Activated CD8-positive, alpha-beta T cell treated with anti-CD3 and anti-CD28 coated beads for 36 hours (primary cell): ENCODE measurements at regions not wholly inside any gene's neighbourhood (a gene's known extent, or its start where the extent isn't known, plus 50 kb on each side); places are given as distances from the start of the nearest gene placed in this dataset.

Experiments used
- ATAC-seq: fragments of 200-7000 bp; cut with Tn5 transposase; one replicate; pipeline ENCODE4 v1.10.0; 2021; ENCODE audit warnings: mild to moderate bottlenecking, moderate library complexity
- CTCF ChIA-PET: fragments of 350-600 bp; sonication (Branson Sonifier 250); formaldehyde crosslinking; loops from one replicate; lab custom pipeline; 2021; ENCODE audit warnings: antibody characterized with exemption; lab: Charles Lee
- POLR2A ChIA-PET: fragments of 350-600 bp; sonication (Branson Sonifier 250); formaldehyde crosslinking; loops from one replicate; lab custom pipeline; 2021; ENCODE audit warnings: antibody characterized with exemption; lab: Charles Lee
- DNase-seq: peaks from one replicate; pipeline ENCODE4 v3.0.0-alpha.2; 2020
- H3K27ac Mint-ChIP-seq: one replicate; pipeline ENCODE4 v1.8.0; 2021; ENCODE audit warnings: mild to moderate bottlenecking, mixed read lengths
- H3K27me3 Mint-ChIP-seq: one replicate; pipeline ENCODE4 v1.8.0; 2021; ENCODE audit warnings: mixed read lengths
- H3K36me3 Mint-ChIP-seq: one replicate; pipeline ENCODE4 v1.8.0; 2021; ENCODE audit warnings: low read depth, mixed read lengths
- H3K4me1 Mint-ChIP-seq: one replicate; pipeline ENCODE4 v1.8.0; 2021; ENCODE audit warnings: low read depth, mixed read lengths
- H3K4me3 Mint-ChIP-seq: one replicate; pipeline ENCODE4 v1.8.0; 2021; ENCODE audit warnings: mild to moderate bottlenecking, moderate library complexity, mixed read lengths
- H3K9me3 Mint-ChIP-seq: one replicate; pipeline ENCODE4 v1.8.0; 2021; ENCODE audit warnings: mixed read lengths
- intact Hi-C: fragments of 100-400 bp; cut with micrococcal nuclease; formaldehyde crosslinking; loops from one replicate; pipeline ENCODE4 v1.10.0; 2022
- TF ChIP-seq, protein P1 (sequence below): fragments of 200-600 bp; IDR thresholded peaks from one replicate; pipeline ENCODE4 v1.8.0; 2022; ENCODE audit warnings: antibody characterized with exemption, mild to moderate bottlenecking

DNA sequence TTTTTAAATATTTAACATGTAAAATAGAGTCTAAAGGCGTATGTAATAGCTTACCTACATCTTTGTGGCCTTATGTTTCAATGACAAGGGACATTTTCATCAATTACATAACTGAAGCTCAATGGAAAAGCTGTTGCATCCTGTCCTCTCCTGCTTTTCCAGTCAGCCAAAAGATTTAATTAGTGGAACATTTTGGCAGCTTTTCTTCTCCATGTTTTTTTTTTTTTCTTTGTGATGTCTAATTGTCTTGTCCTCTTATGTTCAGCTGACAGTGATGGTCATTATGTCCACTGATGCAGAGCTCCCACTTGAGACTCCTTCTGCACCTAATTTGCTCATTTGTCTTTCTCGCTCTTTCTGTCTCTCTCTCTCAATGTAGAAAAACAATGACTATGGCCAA is 422.2 kb downstream of the GABRG1 start:
- DNase-seq (no peak), ATAC-seq (no peak)
- Mint-ChIP-seq H3K27ac (no peak overlapping the region), H3K36me3 (no peaks in the 10 kb centered on the region), H3K4me1 (no peaks in the 10 kb centered on the region), H3K27me3 (no peaks in the 10 kb centered on the region), H3K9me3 (peaks cover 10% of the 10 kb centered on the region), H3K4me3 (no peak overlapping the region)
- TF ChIP-seq, protein P1, sequence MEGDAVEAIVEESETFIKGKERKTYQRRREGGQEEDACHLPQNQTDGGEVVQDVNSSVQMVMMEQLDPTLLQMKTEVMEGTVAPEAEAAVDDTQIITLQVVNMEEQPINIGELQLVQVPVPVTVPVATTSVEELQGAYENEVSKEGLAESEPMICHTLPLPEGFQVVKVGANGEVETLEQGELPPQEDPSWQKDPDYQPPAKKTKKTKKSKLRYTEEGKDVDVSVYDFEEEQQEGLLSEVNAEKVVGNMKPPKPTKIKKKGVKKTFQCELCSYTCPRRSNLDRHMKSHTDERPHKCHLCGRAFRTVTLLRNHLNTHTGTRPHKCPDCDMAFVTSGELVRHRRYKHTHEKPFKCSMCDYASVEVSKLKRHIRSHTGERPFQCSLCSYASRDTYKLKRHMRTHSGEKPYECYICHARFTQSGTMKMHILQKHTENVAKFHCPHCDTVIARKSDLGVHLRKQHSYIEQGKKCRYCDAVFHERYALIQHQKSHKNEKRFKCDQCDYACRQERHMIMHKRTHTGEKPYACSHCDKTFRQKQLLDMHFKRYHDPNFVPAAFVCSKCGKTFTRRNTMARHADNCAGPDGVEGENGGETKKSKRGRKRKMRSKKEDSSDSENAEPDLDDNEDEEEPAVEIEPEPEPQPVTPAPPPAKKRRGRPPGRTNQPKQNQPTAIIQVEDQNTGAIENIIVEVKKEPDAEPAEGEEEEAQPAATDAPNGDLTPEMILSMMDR, result no peak
- intact Hi-C loops, result no loop called here
- CTCF ChIA-PET, result no interaction called here
- POLR2A ChIA-PET, result no interaction called here

DNA sequence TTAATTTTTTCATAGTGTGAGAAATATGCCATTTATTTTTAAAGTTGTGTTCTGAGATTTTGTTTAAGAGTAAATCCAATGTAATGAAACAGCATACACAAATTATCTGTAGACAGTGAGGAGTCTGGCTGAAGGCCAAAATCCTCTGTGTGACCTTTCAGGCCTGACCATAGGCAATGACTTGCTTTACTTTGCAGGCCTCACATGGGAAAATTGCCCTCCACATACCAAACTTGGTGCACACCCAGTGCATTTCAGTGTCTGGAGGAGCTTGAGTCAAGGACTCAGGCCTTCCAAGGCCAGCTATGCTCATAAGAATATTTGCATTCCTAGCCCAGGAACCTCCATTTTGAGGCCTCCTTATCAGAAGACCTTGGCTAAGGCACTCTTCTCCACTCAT is 430.1 kb downstream of the GABRG1 start:
- no peak for ATAC-seq
- ChIA-PET POLR2A (no interaction called here), CTCF (no interaction called here)

DNA sequence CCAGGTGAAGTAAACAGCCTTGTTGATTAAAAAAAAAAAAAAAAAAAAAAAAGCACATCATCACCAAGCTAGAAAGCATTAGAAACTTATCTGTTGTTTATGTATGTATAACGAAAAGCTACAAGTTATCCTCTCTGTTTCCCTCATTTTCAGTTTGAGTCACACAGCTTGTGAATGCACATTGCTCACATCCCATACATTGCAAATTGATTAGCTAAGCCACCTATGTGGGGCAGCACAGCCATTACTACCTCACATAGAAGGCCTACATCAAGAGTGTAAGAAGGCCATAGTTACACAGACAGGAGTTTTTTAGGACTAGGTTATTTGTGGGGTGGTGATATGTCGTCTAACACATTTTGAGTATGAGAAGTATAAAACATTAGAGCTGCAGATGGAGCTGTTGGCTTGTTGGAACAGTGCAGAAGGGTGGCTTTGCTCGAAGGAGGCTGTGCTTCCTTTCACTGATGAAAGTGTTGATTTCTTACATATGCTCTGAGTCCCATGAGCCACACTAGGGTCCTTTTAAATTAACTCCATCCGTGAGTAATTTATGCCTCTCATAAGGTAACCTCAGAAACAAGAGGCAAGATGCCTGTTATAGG is 431.6 kb downstream of the GABRG1 start:
- intact Hi-C loops, result no loop called here
- Mint-ChIP-seq H3K4me3 (no peak overlapping the region), H3K27ac (no peak overlapping the region), H3K27me3 (no peaks in the 10 kb centered on the region), H3K9me3 (peaks cover 13% of the 10 kb centered on the region), H3K36me3 (no peaks in the 10 kb centered on the region), H3K4me1 (no peaks in the 10 kb centered on the region)
- ChIA-PET CTCF (no interaction called here), POLR2A (no interaction called here)
- ATAC-seq (no peak), DNase-seq (no peak)
- TF ChIP-seq, protein P1, result no peak

More for the DNA sequence above, 430.1 kb downstream of the GABRG1 start:
- Mint-ChIP-seq H3K4me1 (no peaks in the 10 kb centered on the region), H3K9me3 (peaks cover 11% of the 10 kb centered on the region), H3K27me3 (no peaks in the 10 kb centered on the region), H3K4me3 (no peak overlapping the region), H3K27ac (no peak overlapping the region), H3K36me3 (no peaks in the 10 kb centered on the region)
- no peak for DNase-seq
- TF ChIP-seq, protein P1, result no peak
- intact Hi-C loops, result no loop called here

DNA sequence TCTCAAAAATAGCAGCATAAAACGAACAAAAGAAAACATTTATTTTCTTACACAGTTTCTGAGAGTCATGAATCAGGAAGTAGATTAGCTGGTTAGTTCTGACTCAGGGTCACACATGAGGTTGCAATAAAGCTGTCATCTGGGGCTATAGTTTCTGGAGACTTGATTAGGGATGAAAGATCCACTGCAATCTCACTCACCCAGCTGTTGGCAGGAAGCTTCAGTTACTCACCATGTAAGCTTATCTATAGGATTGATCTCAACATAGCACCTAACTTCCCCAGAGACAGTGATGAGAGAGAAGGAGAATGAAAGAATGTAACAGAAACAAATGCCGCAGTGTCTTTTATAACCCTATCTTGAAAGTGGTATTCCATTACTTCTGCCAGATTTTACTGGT is 435.5 kb downstream of the GABRG1 start:
- no peak overlapping the region for H3K27ac Mint-ChIP-seq
- H3K9me3 Mint-ChIP-seq, result peaks cover 15% of the 10 kb centered on the region
- no peak for DNase-seq
- H3K4me3 Mint-ChIP-seq, result no peak overlapping the region
- intact Hi-C loops, result no loop called here
- ATAC-seq, result no peak
- POLR2A ChIA-PET, result no interaction called here
- no peaks in the 10 kb centered on the region for H3K36me3 Mint-ChIP-seq
- TF ChIP-seq, protein P1, result no peak
- CTCF ChIA-PET, result no interaction called here
- no peaks in the 10 kb centered on the region for H3K4me1 Mint-ChIP-seq
- no peaks in the 10 kb centered on the region for H3K27me3 Mint-ChIP-seq

DNA sequence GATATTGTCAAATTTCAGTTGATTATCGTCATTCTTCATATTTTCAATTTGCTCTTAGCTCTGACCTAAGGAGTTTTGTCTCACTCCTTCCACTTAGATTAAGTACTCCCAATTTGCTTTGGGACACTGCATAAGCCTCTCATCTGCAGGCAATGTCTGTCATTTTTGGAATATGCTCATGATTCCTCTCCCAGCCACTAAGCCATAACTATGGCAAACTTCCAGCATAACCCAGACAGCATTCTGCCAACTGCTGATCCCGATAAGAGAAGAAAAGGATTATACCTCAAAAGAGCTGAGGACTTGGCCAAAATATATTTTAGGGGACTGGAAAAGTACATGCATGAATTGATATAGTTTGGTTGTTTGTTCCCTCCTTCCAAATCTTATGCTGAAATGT is 444.4 kb downstream of the GABRG1 start:
- Mint-ChIP-seq H3K36me3 (no peaks in the 10 kb centered on the region), H3K27ac (no peak overlapping the region), H3K4me3 (no peak overlapping the region), H3K27me3 (no peaks in the 10 kb centered on the region), H3K4me1 (no peaks in the 10 kb centered on the region), H3K9me3 (peaks cover 10% of the 10 kb centered on the region)
- intact Hi-C loops, result no loop called here
- DNase-seq (no peak), ATAC-seq (no peak)
- TF ChIP-seq, protein P1, result no peak
- CTCF ChIA-PET, result no interaction called here
- POLR2A ChIA-PET, result no interaction called here
